ENCODE measurements at regions not wholly inside any gene's neighbourhood (a gene's known extent, or its start where the extent isn't known, plus 50 kb on each side); places are given as distances from the start of the nearest gene placed in this dataset.

GRCh38 chr18:22552254-22552653, 134.5 kb upstream of the CTAGE1 start:
- no peak overlapping the region for H2AFZ ChIP-seq (ENCODE audit: low read length)

GRCh38 chr18:22552899-22553460, 135.3 kb upstream of the CTAGE1 start:
- H3K27ac ChIP-seq (ENCODE audit: low read length), result no peak overlapping the region
- H2AFZ ChIP-seq (ENCODE audit: low read length), result no peak overlapping the region
- H3F3A ChIP-seq (ENCODE audit: insufficient read depth, low read length), result no peaks in the 10 kb centered on the region
- TF ChIP-seq CTCF (IDR thresholded peaks at IDR 0.05; ENCODE audit: low read length) (no peak), EZH2 (optimal IDR thresholded peaks at IDR 0.05; ENCODE audit: low read depth, low read length) (no peak)
- H3K9me2 ChIP-seq (replicated peaks; ENCODE audit: insufficient read depth, low read length), result no peaks in the 10 kb centered on the region
- H3K36me3 ChIP-seq (replicated peaks; ENCODE audit: insufficient read depth, low read length), result no peaks in the 10 kb centered on the region
- no peak overlapping the region for H3K9ac ChIP-seq (ENCODE audit: low read length)
- no peaks in the 10 kb centered on the region for H3K27me3 ChIP-seq (replicated peaks; ENCODE audit: insufficient read depth, low read length)
- H4K20me1 ChIP-seq (ENCODE audit: insufficient read depth, low read length), result no peaks in the 10 kb centered on the region
- DNase-seq, result no peak
- H3K4me3 ChIP-seq (ENCODE audit: low read length), result no peak overlapping the region
- H3K9me3 ChIP-seq (replicated peaks; ENCODE audit: insufficient read depth, low read length), result no peaks in the 10 kb centered on the region
- H3K79me2 ChIP-seq (ENCODE audit: low read length), result no peaks in the 10 kb centered on the region
- H3K4me1 ChIP-seq (ENCODE audit: low read length), result no peaks in the 10 kb centered on the region
- no peak overlapping the region for H3K4me2 ChIP-seq (ENCODE audit: low read depth, low read length)

More at GRCh38 chr18:22552254-22552653, 134.5 kb upstream of the CTAGE1 start:
- Histone ChIP-seq H3K4me2 (ENCODE audit: low read depth, low read length) (no peak overlapping the region), H3K27ac (ENCODE audit: low read length) (no peak overlapping the region), H3K4me3 (ENCODE audit: low read length) (no peak overlapping the region), H3K36me3 (replicated peaks; ENCODE audit: insufficient read depth, low read length) (no peaks in the 10 kb centered on the region), H3K9ac (ENCODE audit: low read length) (no peak overlapping the region), H4K20me1 (ENCODE audit: insufficient read depth, low read length) (no peaks in the 10 kb centered on the region), H3K9me3 (replicated peaks; ENCODE audit: insufficient read depth, low read length) (no peaks in the 10 kb centered on the region), H3K4me1 (ENCODE audit: low read length) (no peaks in the 10 kb centered on the region), H3K27me3 (replicated peaks; ENCODE audit: insufficient read depth, low read length) (no peaks in the 10 kb centered on the region), H3F3A (ENCODE audit: insufficient read depth, low read length) (no peaks in the 10 kb centered on the region), H3K9me2 (replicated peaks; ENCODE audit: insufficient read depth, low read length) (no peaks in the 10 kb centered on the region), H3K79me2 (ENCODE audit: low read length) (no peaks in the 10 kb centered on the region)
- TF ChIP-seq EZH2phosphoT487 (IDR thresholded peaks at IDR 0.05; ENCODE audit: low read length), result no peak
- TF ChIP-seq CTCF (IDR thresholded peaks at IDR 0.05; ENCODE audit: low read length), result no peak
- no peak for TF ChIP-seq EZH2 (optimal IDR thresholded peaks at IDR 0.05; ENCODE audit: low read depth, low read length)
- no peak for DNase-seq

DNA sequence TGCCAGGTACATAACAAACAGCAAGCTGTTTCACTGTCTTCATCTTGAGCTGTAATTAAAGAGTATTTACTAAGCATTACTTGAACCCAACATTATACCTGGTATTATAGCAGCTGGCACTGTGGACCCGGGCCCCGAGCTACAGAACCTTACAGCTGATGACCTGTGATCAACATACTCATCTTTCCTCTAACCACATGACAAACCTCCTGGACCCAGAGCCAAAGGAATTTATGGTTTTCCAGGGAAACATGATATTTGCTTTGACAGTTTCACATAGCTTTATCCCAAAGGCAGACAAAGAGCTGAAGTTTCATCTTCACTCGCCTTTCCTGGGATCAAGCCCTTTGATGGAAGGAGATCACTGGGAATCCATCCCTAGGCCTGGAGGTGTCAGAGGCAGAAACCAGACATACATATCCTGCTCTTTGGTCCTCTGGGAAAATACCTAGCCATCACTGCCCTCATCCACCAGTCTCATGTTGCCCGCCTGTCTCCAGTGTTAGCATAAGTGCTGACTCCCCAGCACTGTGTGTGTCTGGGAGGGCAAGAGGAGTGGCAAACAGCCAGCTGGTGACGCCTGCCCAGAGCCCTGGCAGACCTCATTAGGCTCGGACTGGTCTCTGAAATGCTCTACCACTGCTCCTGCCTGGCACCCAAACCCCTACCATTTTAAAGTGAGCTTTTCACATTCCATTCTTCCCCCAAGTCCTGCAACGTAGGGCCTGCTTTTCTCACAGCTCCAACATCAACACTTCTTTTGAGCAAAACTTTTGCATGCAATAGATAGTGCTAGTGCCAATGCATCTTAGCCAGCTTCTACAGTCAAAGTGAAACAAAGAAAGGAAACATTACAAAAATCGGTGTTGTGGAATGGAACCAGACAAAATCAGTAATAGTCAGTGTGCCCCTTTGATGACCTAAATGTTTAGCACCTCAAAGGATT, 138.8 kb upstream of the CTAGE1 start:
- no peaks in the 10 kb centered on the region for H3F3A ChIP-seq (ENCODE audit: insufficient read depth, low read length)
- no peaks in the 10 kb centered on the region for H3K36me3 ChIP-seq (replicated peaks; ENCODE audit: insufficient read depth, low read length)
- H4K20me1 ChIP-seq (ENCODE audit: insufficient read depth, low read length), result no peaks in the 10 kb centered on the region
- TF ChIP-seq EZH2 (optimal IDR thresholded peaks at IDR 0.05; ENCODE audit: low read depth, low read length) (no peak), EZH2phosphoT487 (IDR thresholded peaks at IDR 0.05; ENCODE audit: low read length) (no peak), CTCF (IDR thresholded peaks at IDR 0.05; ENCODE audit: low read length) (no peak)
- no peak overlapping the region for H3K27ac ChIP-seq (ENCODE audit: low read length)
- no peaks in the 10 kb centered on the region for H3K9me2 ChIP-seq (replicated peaks; ENCODE audit: insufficient read depth, low read length)
- H3K4me2 ChIP-seq (ENCODE audit: low read depth, low read length), result no peak overlapping the region
- no peaks in the 10 kb centered on the region for H3K27me3 ChIP-seq (replicated peaks; ENCODE audit: insufficient read depth, low read length)
- DNase-seq, result no peak
- no peak overlapping the region for H2AFZ ChIP-seq (ENCODE audit: low read length)
- no peak overlapping the region for H3K4me3 ChIP-seq (ENCODE audit: low read length)
- H3K79me2 ChIP-seq (ENCODE audit: low read length), result no peaks in the 10 kb centered on the region
- no peaks in the 10 kb centered on the region for H3K4me1 ChIP-seq (ENCODE audit: low read length)
- H3K9me3 ChIP-seq (replicated peaks; ENCODE audit: insufficient read depth, low read length), result no peaks in the 10 kb centered on the region
- H3K9ac ChIP-seq (ENCODE audit: low read length), result no peak overlapping the region

All from MM.1S (cell line).